H1 (cell line): ENCODE measurements at regions not wholly inside any gene's neighbourhood (a gene's known extent, or its start where the extent isn't known, plus 50 kb on each side); places are given as distances from the start of the nearest gene placed in this dataset.

ENCODE experiments used
- CTCF ChIA-PET: fragments of 300-600 bp; sonication (Branson Sonifier 250); formaldehyde crosslinking; loops from one replicate; lab custom pipeline; 2021; ENCODE audit not compliant: partially characterized antibody; lab: Charles Lee
- POLR2A ChIA-PET: fragments of 300-600 bp; sonication (Branson Sonifier 250); formaldehyde crosslinking; loops from one replicate; lab custom pipeline; 2021; ENCODE audit warnings: inconsistent platforms; ENCODE audit not compliant: partially characterized antibody; lab: Charles Lee
- DNase-seq, 2 experiments: peaks; one replicate each; pipeline versions ENCODE4 v3.0.0 to v3.0.0-alpha.2; 2010 to 2022; ENCODE audit warnings: low spot score in 2 of 2, low read depth in 1 of 2, mixed read lengths in 1 of 2
- FAIRE-seq: peaks from 2 replicates; lab custom pipeline; 2011; peaks lifted over from hg19 to GRCh38; lab: Jason Lieb, UNC
- H2AFZ ChIP-seq: 2 replicates; pipeline ENCODE4 v1.8.1; 2012; ENCODE audit warnings: low read length, inconsistent platforms
- H2AK5ac ChIP-seq: 2 replicates; pipeline ENCODE4 v1.6.1; 2013; ENCODE audit warnings: low read depth, low read length
- H2BK120ac ChIP-seq: replicated peaks from 2 replicates; pipeline ENCODE3; 2013; ENCODE audit warnings: low read depth, low read length, inconsistent platforms
- H2BK12ac ChIP-seq: 2 replicates; pipeline ENCODE4 v1.6.1; 2013; ENCODE audit warnings: low read depth, low read length
- H2BK15ac ChIP-seq: 2 replicates; pipeline ENCODE4 v1.6.1; 2013; ENCODE audit warnings: low read length
- H2BK20ac ChIP-seq: 2 replicates; pipeline ENCODE4 v1.6.1; 2013; ENCODE audit warnings: low read length
- H2BK5ac ChIP-seq: 2 replicates; pipeline ENCODE4 v1.6.1; 2013; ENCODE audit warnings: low read depth, low read length
- H3K14ac ChIP-seq: 2 replicates; pipeline ENCODE4 v1.6.1; 2013; ENCODE audit warnings: inconsistent platforms; ENCODE audit not compliant: insufficient read length
- H3K18ac ChIP-seq: 2 replicates; pipeline ENCODE4 v1.6.1; 2013; ENCODE audit warnings: low read length; ENCODE audit errors: extremely low read depth
- H3K23ac ChIP-seq: 2 replicates; pipeline ENCODE4 v1.6.1; 2013; ENCODE audit warnings: inconsistent platforms; ENCODE audit not compliant: insufficient read length
- H3K23me2 ChIP-seq: 2 replicates; pipeline ENCODE4 v1.6.1; 2013; ENCODE audit warnings: low read depth, low read length
- H3K27ac ChIP-seq: 2 replicates; pipeline ENCODE4 v1.6.1; 2011; ENCODE audit warnings: low read depth, low read length, inconsistent platforms
- H3K27me3 ChIP-seq, 4 experiments: replicated peaks in 1 of 4; 1 replicate in 1 of 4; 2 replicates in 3 of 4; pipeline versions ENCODE4 v1.6.1 to v1.8.1; 2011 to 2013; ENCODE audit warnings: low read length in 3 of 4, mild to moderate bottlenecking in 3 of 4, inconsistent platforms in 2 of 4, mixed read lengths in 2 of 4, moderate library complexity in 1 of 4; ENCODE audit not compliant: control insufficient read depth in 3 of 4, insufficient read depth in 3 of 4; ENCODE audit errors: extremely low read depth in 1 of 4
- H3K36me3 ChIP-seq, 4 experiments: 2 replicates each; pipeline versions ENCODE4 v1.6.1 to v1.8.1; 2011 to 2013; ENCODE audit warnings: mild to moderate bottlenecking in 4 of 4, low read length in 3 of 4, moderate library complexity in 2 of 4, control low read depth in 1 of 4, inconsistent platforms in 1 of 4; ENCODE audit not compliant: insufficient read depth in 4 of 4, control insufficient read depth in 2 of 4
- H3K4ac ChIP-seq: replicated peaks from 2 replicates; pipeline ENCODE3; 2013; ENCODE audit warnings: low read length, low read depth, mixed read lengths, inconsistent platforms; ENCODE audit not compliant: insufficient read length
- H3K4me1 ChIP-seq, 4 experiments: replicated peaks in 1 of 4; 1 replicate in 1 of 4; 2 replicates in 3 of 4; pipeline versions ENCODE4 v1.6.1 to v1.8.1; 2011 to 2013; ENCODE audit warnings: low read length in 3 of 4, inconsistent platforms in 2 of 4, mixed read lengths in 1 of 4; ENCODE audit not compliant: insufficient read depth in 4 of 4, control insufficient read depth in 3 of 4
- H3K4me2 ChIP-seq, 2 experiments: 2 replicates each; pipeline versions ENCODE4 v1.6.1 to v1.8.1; 2011 to 2013; ENCODE audit warnings: low read depth in 2 of 2, low read length in 2 of 2, control low read depth in 1 of 2, inconsistent platforms in 1 of 2, mild to moderate bottlenecking in 1 of 2; ENCODE audit not compliant: insufficient read depth in 1 of 2
- H3K4me3 ChIP-seq, 4 experiments: fragments of 200-600, 300-600 bp in 1 of 4; sonication (generic), shearing (Covaris generic), sonication (Bioruptor Twin) in 1 of 4; 2 replicates each; pipeline versions ENCODE4 v1.5.1 to v1.8.1; 2011 to 2016; ENCODE audit warnings: low read length in 4 of 4, low read depth in 3 of 4, control low read depth in 2 of 4, inconsistent platforms in 2 of 4, mild to moderate bottlenecking in 2 of 4, mixed read lengths in 1 of 4, moderate library complexity in 1 of 4; ENCODE audit not compliant: insufficient read depth in 2 of 4; ENCODE audit errors: extremely low read depth in 1 of 4
- H3K56ac ChIP-seq: replicated peaks from 2 replicates; pipeline ENCODE3; 2013; ENCODE audit warnings: low read depth, mild to moderate bottlenecking, mixed read lengths, low read length, inconsistent platforms; ENCODE audit not compliant: insufficient read length
- H3K79me1 ChIP-seq: 2 replicates; pipeline ENCODE4 v1.6.1; 2013; ENCODE audit warnings: low read depth, low read length, control low read depth
- H3K79me2 ChIP-seq, 2 experiments: 2 replicates each; pipeline versions ENCODE4 v1.6.1 to v1.8.1; 2012 to 2013; ENCODE audit warnings: low read length in 2 of 2, mild to moderate bottlenecking in 2 of 2, inconsistent platforms in 1 of 2; ENCODE audit not compliant: insufficient read depth in 2 of 2, control insufficient read depth in 1 of 2
- H3K9ac ChIP-seq, 4 experiments: replicated peaks in 1 of 4; 1 replicate in 1 of 4; 2 replicates in 3 of 4; pipeline versions ENCODE4 v1.6.1 to v1.8.1; 2011 to 2013; ENCODE audit warnings: low read depth in 3 of 4, low read length in 3 of 4, control low read depth in 2 of 4, mild to moderate bottlenecking in 2 of 4, moderate library complexity in 2 of 4, inconsistent platforms in 1 of 4; ENCODE audit errors: extremely low read depth in 1 of 4
- H3K9me3 ChIP-seq, 2 experiments: 2 replicates each; pipeline versions ENCODE4 v1.6.1 to v1.8.1; 2012 to 2013; ENCODE audit warnings: mild to moderate bottlenecking in 2 of 2, moderate library complexity in 2 of 2, control low read depth in 1 of 2, inconsistent platforms in 1 of 2, low read depth in 1 of 2, low read length in 1 of 2, mixed read lengths in 1 of 2; ENCODE audit not compliant: insufficient read depth in 2 of 2
- H4K20me1 ChIP-seq, 2 experiments: replicated peaks in 1 of 2; 2 replicates each; pipeline versions ENCODE3 to v1.8.1; 2011 to 2013; ENCODE audit warnings: inconsistent platforms in 2 of 2, low read length in 2 of 2, mild to moderate bottlenecking in 1 of 2; ENCODE audit not compliant: insufficient read depth in 2 of 2, control insufficient read depth in 1 of 2
- H4K5ac ChIP-seq: 2 replicates; pipeline ENCODE4 v1.6.1; 2013; ENCODE audit warnings: low read length, low read depth, mixed read lengths, inconsistent platforms; ENCODE audit not compliant: insufficient read length
- H4K8ac ChIP-seq: 2 replicates; pipeline ENCODE4 v1.8.0; 2013; ENCODE audit warnings: mild to moderate bottlenecking, moderate library complexity, low read length, inconsistent platforms; ENCODE audit not compliant: insufficient read depth; ENCODE audit errors: extremely low read depth
- H4K91ac ChIP-seq: replicated peaks from 2 replicates; pipeline ENCODE3; 2013; ENCODE audit warnings: low read length, mixed read lengths, inconsistent platforms; ENCODE audit not compliant: insufficient read length
- ASH2L ChIP-seq: fragments of 200-600, 300-600 bp; sonication (generic); IDR thresholded peaks from one replicate; pipeline ENCODE4 v1.7.1; 2017; ENCODE audit warnings: low read length
- BACH1 ChIP-seq: IDR thresholded peaks from 2 replicates; pipeline ENCODE4 v1.6.1; 2012; ENCODE audit warnings: low read length, improper control_type of control experiment
- CHD1 ChIP-seq: IDR thresholded peaks from 2 replicates; pipeline ENCODE4 v1.6.1; 2012; ENCODE audit warnings: low read depth, low read length, improper control_type of control experiment
- CHD2 ChIP-seq: IDR thresholded peaks from 2 replicates; pipeline ENCODE4 v1.6.1; 2012; ENCODE audit warnings: low read length, improper control_type of control experiment
- EP300 ChIP-seq, 2 experiments: IDR thresholded peaks; 1 replicate in 1 of 2; 2 replicates in 1 of 2; pipeline ENCODE4 v1.6.1; 2011 to 2012; ENCODE audit warnings: low read depth in 2 of 2, low read length in 2 of 2, mild to moderate bottlenecking in 2 of 2, borderline replicate concordance in 1 of 2, inconsistent platforms in 1 of 2, moderate library complexity in 1 of 2
- GTF2F1 ChIP-seq: IDR thresholded peaks from 2 replicates; pipeline ENCODE4 v1.6.1; 2012; ENCODE audit warnings: low read depth, low read length, improper control_type of control experiment, borderline replicate concordance
- HDAC2 ChIP-seq, 2 experiments: fragments of 300-600 bp in 1 of 2; sonication (generic) in 1 of 2; IDR thresholded peaks; 2 replicates each; pipeline ENCODE4 v1.6.1; 2011 to 2012; ENCODE audit warnings: low read depth in 2 of 2, low read length in 2 of 2, mild to moderate bottlenecking in 2 of 2, moderate library complexity in 2 of 2, borderline replicate concordance in 1 of 2, inconsistent platforms in 1 of 2
- JUND ChIP-seq: IDR thresholded peaks from 2 replicates; pipeline ENCODE4 v1.6.1; 2011; ENCODE audit warnings: mild to moderate bottlenecking, improper control_type of control experiment, low read length
- KDM1A ChIP-seq: fragments of 200-600, 300-600 bp; sonication (generic); IDR thresholded peaks from 2 replicates; pipeline ENCODE4 v1.7.1; 2016; ENCODE audit warnings: mild to moderate bottlenecking, low read length, borderline replicate concordance
- KDM4A ChIP-seq: IDR thresholded peaks from one replicate; pipeline ENCODE4 v1.7.1; 2012; ENCODE audit warnings: low read depth, mild to moderate bottlenecking, moderate library complexity, low read length, inconsistent platforms; ENCODE audit not compliant: severe bottlenecking
- MAFK ChIP-seq: IDR thresholded peaks from 2 replicates; pipeline ENCODE4 v1.6.1; 2012; ENCODE audit warnings: low read depth, mild to moderate bottlenecking, improper control_type of control experiment, low read length
- POU5F1 ChIP-seq: IDR thresholded peaks from 2 replicates; pipeline ENCODE4 v1.6.1; 2011; ENCODE audit warnings: low read depth, mild to moderate bottlenecking, low read length, moderate library complexity
- SP4 ChIP-seq: IDR thresholded peaks from 2 replicates; pipeline ENCODE4 v1.6.1; 2012; ENCODE audit warnings: low read length, inconsistent platforms
- SRF ChIP-seq: IDR thresholded peaks from 2 replicates; pipeline ENCODE4 v1.6.1; 2011; ENCODE audit warnings: mild to moderate bottlenecking, low read depth, low read length, moderate library complexity
- WGBS, 2 experiments: shearing (Covaris generic) in 1 of 2; methylation state at CpG; one replicate each; pipeline versions ENCODE4 v1.1.6 to v1.1.7; 2013 to 2015; ENCODE audit warnings: low lambda C conversion rate in 2 of 2, mixed read lengths in 2 of 2, inconsistent platforms in 1 of 2, low coverage in 1 of 2, missing lambda C conversion rate in 1 of 2; ENCODE audit not compliant: insufficient replicate concordance in 2 of 2, insufficient coverage in 1 of 2, insufficient read length in 1 of 2; ENCODE audit errors: extremely low coverage in 1 of 2, missing lambda C conversion rate in 1 of 2; 5-methylcytosine and 5-hydroxymethylcytosine counted together

DNA sequence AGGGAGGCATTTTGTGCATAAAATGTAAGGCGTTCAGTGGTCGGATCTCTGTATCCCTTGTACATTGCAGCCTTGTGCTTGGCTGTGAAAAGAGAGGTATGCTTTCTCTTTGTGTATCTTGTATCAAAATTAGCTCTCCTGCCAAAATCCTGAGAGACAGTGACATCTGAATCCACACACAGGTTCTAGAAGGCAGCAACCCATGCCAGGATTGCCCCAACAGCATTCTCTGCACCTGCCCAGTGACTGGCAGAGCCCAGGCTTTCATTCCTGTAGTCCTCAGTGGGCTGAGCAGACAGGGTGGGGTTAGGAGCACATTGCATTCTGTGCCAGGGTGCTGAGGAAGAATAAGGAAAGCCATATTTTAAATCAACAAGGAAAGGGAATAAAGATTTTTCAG is 740.3 kb upstream of the RAB6C start:
- POLR2A ChIA-PET = no interaction called here
- TF ChIP-seq POU5F1 (no peak), EP300 (IDR thresholded peaks at IDR 0.05; ENCODE audit: borderline replicate concordance in 1 of 2, low read depth in 2 of 2, low read length in 2 of 2) (no peak), GTF2F1 (no peak), KDM4A (no peak), HDAC2 (IDR thresholded peaks at IDR 0.05; ENCODE audit: borderline replicate concordance in 1 of 2, low read depth in 2 of 2, low read length in 2 of 2) (no peak), CHD1 (no peak), MAFK (no peak), BACH1 (no peak), JUND (no peak), ASH2L (no peak), KDM1A (no peak), SP4 (no peak), CHD2 (no peak), SRF (no peak)

More for the DNA sequence above, 740.3 kb upstream of the RAB6C start:
- Histone ChIP-seq H3K23ac (no peak overlapping the region), H3K9ac (no peak overlapping the region), H4K91ac (no peak overlapping the region), H3K9me3 (peaks cover 0 to 3% of the 10 kb centered on the region in 2 experiments; a peak in 1 of 4 replicates), H4K20me1 (no peaks in the 10 kb centered on the region), H3K79me2 (no peaks in the 10 kb centered on the region), H3K27ac (no peak overlapping the region), H3K4me2 (no peak overlapping the region), H2BK15ac (no peak overlapping the region), H3K4me3 (no peak overlapping the region), H3K4me1 (peaks cover 0 to 5% (median 0%) of the 10 kb centered on the region in 4 experiments; a peak in 1 of 7 replicates), H4K8ac (no peak overlapping the region), H2AFZ (no peak overlapping the region), H2BK120ac (no peak overlapping the region), H3K18ac (no peak overlapping the region), H2AK5ac (no peak overlapping the region), H3K14ac (no peak overlapping the region), H3K36me3 (no peaks in the 10 kb centered on the region), H2BK20ac (no peak overlapping the region), H2BK12ac (no peak overlapping the region), H3K79me1 (no peaks in the 10 kb centered on the region), H3K4ac (no peak overlapping the region), H3K27me3 (no peaks in the 10 kb centered on the region), H2BK5ac (no peak overlapping the region), H4K5ac (no peak overlapping the region), H3K23me2 (no peaks in the 10 kb centered on the region), H3K56ac (no peak overlapping the region)
- CTCF ChIA-PET = interaction anchor here (0.7 to 1.4 kb wide), 3 partner anchors 24 to 421 kb away, joined by 3 to 4 read pairs (median 3); no protein-coding TSS in a partner anchor
- WGBS, 2 experiments = 84% methylated on average over 2 of the region's 2 CpGs; no CpG with 5 or more reads in 1 of the 2 experiments
- DNase-seq (no peak), FAIRE-seq (no peak)
